HG03520 (cell line): ENCODE measurements at regions not wholly inside any gene's neighbourhood (a gene's known extent, or its start where the extent isn't known, plus 50 kb on each side); places are given as distances from the start of the nearest gene placed in this dataset.

ENCODE experiments used
- ATAC-seq: cut with Tn5 transposase; IDR thresholded peaks from one replicate; pipeline ENCODE4 v1.9.1; 2021; ENCODE audit warnings: mild to moderate bottlenecking, moderate library complexity; ENCODE audit not compliant: unreplicated experiment

DNA sequence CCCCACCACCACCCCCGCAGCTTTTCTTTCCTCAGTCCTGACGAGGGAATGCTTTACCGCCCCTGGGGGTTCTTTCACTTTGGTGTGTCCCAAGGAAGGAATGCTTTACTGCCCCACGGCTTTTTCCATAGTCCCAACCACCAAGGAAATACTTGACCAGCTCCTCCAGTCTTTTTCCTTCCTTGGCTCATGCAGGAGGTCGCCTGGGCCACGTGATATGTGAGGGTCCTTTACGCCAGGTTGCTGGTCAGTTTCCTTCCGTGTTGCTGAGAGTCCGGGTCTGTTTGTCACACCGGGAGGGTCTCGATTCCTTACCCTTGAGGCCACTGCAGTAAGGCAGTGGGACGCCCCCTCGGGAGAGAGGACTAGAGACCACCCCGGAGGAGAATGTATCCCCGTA lies 58.9 kb upstream of the CDH4 start:
- ATAC-seq = no peak
